T-helper 2 cell treated with Interferon-gamma antibody and Interleukin-4, amounts not matched to agents 5 μg/mL and 100 μg/mL, for 36 hours (primary cell): ENCODE measurements at regions not wholly inside any gene's neighbourhood (a gene's known extent, or its start where the extent isn't known, plus 50 kb on each side); places are given as distances from the start of the nearest gene placed in this dataset.
"Not testable (repeated sequence)": the region's sequence is repeated elsewhere in the genome, so short reads cannot be mapped to it uniquely, and the experiment has no call there.

Experiments used
- DNase-seq: peaks from one replicate; pipeline ENCODE4 v3.0.0; 2021; ENCODE audit warnings: low spot score
- H3K27ac Mint-ChIP-seq: one replicate; pipeline ENCODE4 v1.8.0; 2021; ENCODE audit warnings: mild to moderate bottlenecking, mixed read lengths
- H3K27me3 Mint-ChIP-seq: one replicate; pipeline ENCODE4 v1.8.0; 2021; ENCODE audit warnings: low read depth, mixed read lengths
- H3K36me3 Mint-ChIP-seq: one replicate; pipeline ENCODE4 v1.8.0; 2021; ENCODE audit warnings: low read depth, mixed read lengths
- H3K4me1 Mint-ChIP-seq: one replicate; pipeline ENCODE4 v1.8.0; 2021; ENCODE audit warnings: low read depth, mixed read lengths
- H3K4me3 Mint-ChIP-seq: one replicate; pipeline ENCODE4 v1.8.0; 2022; ENCODE audit warnings: mild to moderate bottlenecking, moderate library complexity, mixed read lengths
- H3K9me3 Mint-ChIP-seq: one replicate; pipeline ENCODE4 v1.8.0; 2021; ENCODE audit warnings: mixed read lengths

GRCh38 chr9:65441324-65441920, 156.4 kb upstream of the FOXD4L5 start:
- H3K4me3 Mint-ChIP-seq, H3K27me3 Mint-ChIP-seq, DNase-seq, H3K27ac Mint-ChIP-seq, H3K4me1 Mint-ChIP-seq, H3K36me3 Mint-ChIP-seq: not testable (repeated sequence)
- peaks cover 38% of the 10 kb centered on the region for H3K9me3 Mint-ChIP-seq

DNA sequence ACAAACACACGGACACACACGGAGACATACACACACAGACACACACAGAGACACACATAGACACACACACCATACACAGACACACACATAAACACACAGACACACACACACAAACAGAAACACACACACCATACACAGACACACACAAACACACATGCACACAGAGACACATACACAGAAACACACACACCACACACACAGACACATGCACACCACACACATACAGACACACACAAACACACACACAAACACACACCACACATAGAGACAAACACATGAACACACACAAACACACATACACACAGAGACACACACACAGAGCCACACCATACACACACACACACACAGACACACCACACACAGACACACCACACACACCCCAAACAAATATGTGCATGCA, 152.7 kb upstream of the FOXD4L5 start:
- no peak for DNase-seq
- H3K27ac Mint-ChIP-seq = no peak overlapping the region
- H3K4me3 Mint-ChIP-seq = no peak overlapping the region
- peaks cover 5% of the 10 kb centered on the region for H3K36me3 Mint-ChIP-seq
- no peaks in the 10 kb centered on the region for H3K27me3 Mint-ChIP-seq
- H3K9me3 Mint-ChIP-seq = peaks cover 47% of the 10 kb centered on the region
- no peaks in the 10 kb centered on the region for H3K4me1 Mint-ChIP-seq

DNA sequence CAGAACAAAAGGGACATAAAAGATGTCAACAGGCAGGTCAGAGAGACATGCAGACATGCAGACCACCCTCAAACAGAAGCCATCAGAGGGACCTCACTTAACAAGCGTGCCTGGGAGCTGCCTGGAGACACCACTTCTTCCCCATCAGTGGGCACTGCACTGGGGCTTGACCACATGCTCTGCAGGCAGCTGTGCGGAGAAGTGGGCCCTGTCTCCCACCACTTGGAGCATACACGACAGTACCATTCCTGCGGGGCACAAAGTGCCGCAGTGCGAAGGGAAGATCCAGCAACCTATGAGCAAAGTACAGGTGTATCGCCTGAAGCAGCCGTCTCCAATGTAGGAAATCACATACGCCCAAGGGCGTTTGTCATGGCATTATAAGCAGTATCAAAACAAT, 150.5 kb upstream of the FOXD4L5 start:
- H3K9me3 Mint-ChIP-seq = peaks cover 50% of the 10 kb centered on the region
- H3K36me3 Mint-ChIP-seq = peaks cover 10% of the 10 kb centered on the region
- no peak overlapping the region for H3K27ac Mint-ChIP-seq
- H3K27me3 Mint-ChIP-seq = no peaks in the 10 kb centered on the region
- H3K4me3 Mint-ChIP-seq = no peak overlapping the region
- no peak for DNase-seq
- no peaks in the 10 kb centered on the region for H3K4me1 Mint-ChIP-seq

DNA sequence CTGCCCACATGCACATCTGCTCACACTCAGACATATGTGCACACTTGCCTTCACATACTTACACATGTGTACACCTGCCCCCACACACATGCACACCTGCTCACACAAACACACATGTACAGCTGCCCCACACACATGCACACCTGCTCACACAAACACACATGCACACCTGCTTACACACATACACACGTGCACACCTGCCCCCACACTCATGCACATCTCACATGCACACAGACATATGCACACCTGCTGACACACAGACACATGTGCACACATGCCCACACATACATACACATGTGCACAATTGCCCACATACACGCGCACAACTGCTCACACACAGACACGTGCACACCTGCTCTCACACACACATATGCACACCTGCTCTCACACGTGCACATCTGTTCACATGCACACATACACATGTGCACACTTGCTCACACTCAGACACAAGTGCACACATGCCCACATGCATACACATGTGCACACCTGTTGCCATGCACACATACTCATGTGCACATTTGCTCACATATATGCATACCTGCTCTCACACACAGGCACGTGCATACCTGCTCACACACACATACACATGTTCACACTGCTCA, 147.8 kb upstream of the FOXD4L5 start:
- Mint-ChIP-seq H3K27me3 (no peaks in the 10 kb centered on the region), H3K36me3 (peaks cover 9% of the 10 kb centered on the region), H3K4me3 (no peak overlapping the region), H3K4me1 (no peaks in the 10 kb centered on the region), H3K27ac (no peak overlapping the region), H3K9me3 (peaks cover 49% of the 10 kb centered on the region)
- DNase-seq = no peak

DNA sequence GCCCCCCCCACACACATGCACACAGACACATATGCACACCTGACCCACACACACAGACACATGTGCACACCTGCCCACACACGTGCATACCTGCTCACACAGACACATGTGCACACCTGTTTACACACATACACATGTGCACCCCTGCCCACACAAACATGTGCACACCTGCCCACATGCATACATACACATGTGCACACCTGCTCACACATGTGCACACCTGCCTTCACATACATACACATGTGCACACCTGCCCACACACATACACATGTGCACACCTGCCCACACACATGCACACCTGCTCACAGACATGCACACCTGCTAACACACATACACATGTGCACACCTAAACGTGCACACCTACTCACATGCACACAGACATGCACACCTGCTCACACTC, 147.0 kb upstream of the FOXD4L5 start:
- peaks cover 45% of the 10 kb centered on the region for H3K9me3 Mint-ChIP-seq

DNA sequence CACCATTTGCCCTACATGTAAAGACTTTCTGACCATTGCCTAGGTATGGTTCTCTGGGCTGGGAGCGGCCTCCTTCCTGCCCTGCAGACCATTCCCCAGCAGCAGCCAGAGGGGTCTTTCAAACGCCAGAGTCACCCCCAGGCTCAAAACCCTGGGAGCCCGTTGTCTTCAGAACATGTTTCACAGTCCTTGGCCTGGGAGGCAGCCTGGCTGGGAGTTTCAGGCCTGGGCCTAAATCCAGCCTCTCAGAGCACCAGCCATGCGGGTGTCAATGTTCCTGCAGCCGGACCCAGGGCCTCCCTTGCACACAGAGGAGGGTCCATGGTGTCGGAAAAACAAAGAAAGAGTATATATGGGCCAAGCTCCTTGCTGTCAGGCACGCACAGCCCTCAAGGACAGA, 145.2 kb upstream of the FOXD4L5 start:
- H3K27ac Mint-ChIP-seq = no peak overlapping the region
- DNase-seq = no peak
- no peaks in the 10 kb centered on the region for H3K4me1 Mint-ChIP-seq
- no peak overlapping the region for H3K4me3 Mint-ChIP-seq
- H3K36me3 Mint-ChIP-seq = peaks cover 12% of the 10 kb centered on the region
- H3K27me3 Mint-ChIP-seq = no peaks in the 10 kb centered on the region
- peaks cover 43% of the 10 kb centered on the region for H3K9me3 Mint-ChIP-seq

More for the DNA sequence above, 147.0 kb upstream of the FOXD4L5 start:
- H3K27ac Mint-ChIP-seq = no peak overlapping the region
- H3K27me3 Mint-ChIP-seq = no peaks in the 10 kb centered on the region
- no peak overlapping the region for H3K4me3 Mint-ChIP-seq
- H3K36me3 Mint-ChIP-seq = peaks cover 7% of the 10 kb centered on the region
- no peak for DNase-seq
- H3K4me1 Mint-ChIP-seq = no peaks in the 10 kb centered on the region

GRCh38 chr9:65427361-65427760, 142.4 kb upstream of the FOXD4L5 start:
- H3K27ac Mint-ChIP-seq, H3K27me3 Mint-ChIP-seq, DNase-seq, H3K36me3 Mint-ChIP-seq, H3K4me3 Mint-ChIP-seq, H3K4me1 Mint-ChIP-seq: not testable (repeated sequence)
- H3K9me3 Mint-ChIP-seq = peaks cover 43% of the 10 kb centered on the region

DNA sequence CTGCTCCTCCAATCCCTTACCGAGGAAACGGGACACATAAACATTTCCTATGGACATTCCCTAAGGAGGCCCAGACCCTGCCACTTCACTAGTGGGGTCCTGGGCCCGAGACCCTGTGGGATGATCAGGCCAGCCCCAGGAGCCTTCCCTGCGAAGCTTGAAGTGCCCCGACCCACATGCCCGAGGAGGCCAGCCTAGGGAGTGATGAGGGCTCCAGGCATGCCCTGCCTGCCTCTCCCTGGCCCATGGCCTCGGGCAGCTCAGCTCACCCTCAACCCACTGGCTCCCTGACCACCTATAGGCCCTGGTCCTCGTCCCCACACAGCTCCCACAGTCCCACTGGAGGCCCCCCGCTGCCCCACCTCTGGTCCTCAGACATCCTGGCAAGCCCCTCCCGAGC, 141.8 kb upstream of the FOXD4L5 start:
- not testable (repeated sequence) for H3K4me3 Mint-ChIP-seq, H3K4me1 Mint-ChIP-seq, H3K27ac Mint-ChIP-seq, H3K36me3 Mint-ChIP-seq, DNase-seq, H3K27me3 Mint-ChIP-seq
- peaks cover 43% of the 10 kb centered on the region for H3K9me3 Mint-ChIP-seq

DNA sequence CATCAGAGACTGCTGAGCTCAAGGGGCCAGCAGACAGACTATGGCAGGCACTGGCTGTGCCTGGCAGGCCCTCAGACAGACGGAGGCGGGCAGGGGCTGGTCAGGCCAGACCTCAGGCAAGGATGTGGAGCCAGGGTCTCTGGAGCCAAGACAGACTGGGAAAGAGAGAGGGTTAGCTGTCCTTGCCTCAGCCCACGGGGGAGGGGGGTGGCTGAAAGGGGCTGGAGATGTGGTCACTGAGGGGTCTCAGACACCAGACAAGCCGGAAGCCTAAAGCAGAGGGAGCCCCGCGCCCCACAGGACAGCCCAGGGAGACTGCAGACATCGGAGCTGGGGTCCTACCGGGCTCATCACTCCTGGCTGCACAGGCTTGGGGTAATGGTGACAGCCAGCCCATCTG, 141.2 kb upstream of the FOXD4L5 start:
- no peak for DNase-seq
- Mint-ChIP-seq H3K9me3 (peaks cover 44% of the 10 kb centered on the region), H3K4me3 (no peak overlapping the region), H3K36me3 (peaks cover 8% of the 10 kb centered on the region), H3K4me1 (no peaks in the 10 kb centered on the region), H3K27me3 (no peaks in the 10 kb centered on the region), H3K27ac (no peak overlapping the region)

DNA sequence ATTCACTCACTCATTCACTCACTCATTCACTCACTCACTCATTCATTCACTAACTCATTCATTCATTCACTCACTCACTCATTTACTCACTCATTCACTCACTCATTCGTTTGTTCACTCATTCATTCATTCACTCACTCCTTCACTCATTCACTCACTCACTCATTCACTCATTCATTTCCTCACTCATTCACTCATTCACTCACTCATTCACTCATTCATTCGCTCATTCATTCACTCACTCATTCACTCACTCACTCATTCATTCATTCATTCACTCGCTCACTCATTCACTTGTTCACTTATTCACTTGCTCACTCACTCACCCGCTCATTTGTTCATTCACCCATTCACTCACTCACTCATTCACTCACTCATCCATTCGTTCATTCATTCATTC, 140.2 kb upstream of the FOXD4L5 start:
- H3K27me3 Mint-ChIP-seq, H3K4me1 Mint-ChIP-seq, H3K36me3 Mint-ChIP-seq, H3K27ac Mint-ChIP-seq, H3K4me3 Mint-ChIP-seq, DNase-seq: not testable (repeated sequence)
- H3K9me3 Mint-ChIP-seq = peaks cover 47% of the 10 kb centered on the region

GRCh38 chr9:65424437-65424984, 139.5 kb upstream of the FOXD4L5 start:
- H3K27ac Mint-ChIP-seq, H3K36me3 Mint-ChIP-seq, H3K4me1 Mint-ChIP-seq, H3K27me3 Mint-ChIP-seq, H3K4me3 Mint-ChIP-seq, DNase-seq: not testable (repeated sequence)
- peaks cover 47% of the 10 kb centered on the region for H3K9me3 Mint-ChIP-seq

GRCh38 chr9:65423691-65424436, 138.9 kb upstream of the FOXD4L5 start:
- peaks cover 48% of the 10 kb centered on the region for H3K9me3 Mint-ChIP-seq

GRCh38 chr9:65422966-65423690, 138.1 kb upstream of the FOXD4L5 start:
- H3K36me3 Mint-ChIP-seq, H3K27ac Mint-ChIP-seq, H3K27me3 Mint-ChIP-seq, H3K4me1 Mint-ChIP-seq, H3K4me3 Mint-ChIP-seq, DNase-seq: not testable (repeated sequence)
- peaks cover 52% of the 10 kb centered on the region for H3K9me3 Mint-ChIP-seq

More at GRCh38 chr9:65423691-65424436, 138.9 kb upstream of the FOXD4L5 start:
- not testable (repeated sequence) for H3K36me3 Mint-ChIP-seq, H3K27me3 Mint-ChIP-seq, H3K4me1 Mint-ChIP-seq, H3K27ac Mint-ChIP-seq, DNase-seq, H3K4me3 Mint-ChIP-seq

- not testable (repeated sequence) for H3K4me1 Mint-ChIP-seq, H3K4me3 Mint-ChIP-seq, DNase-seq, H3K27me3 Mint-ChIP-seq, H3K36me3 Mint-ChIP-seq, H3K27ac Mint-ChIP-seq
- peaks cover 56% of the 10 kb centered on the region for H3K9me3 Mint-ChIP-seq
Observed at GRCh38 chr9:65421486-65421885, 136.5 kb upstream of the FOXD4L5 start.
